Retinal pigment epithelial cell (primary cell): ENCODE measurements at regions not wholly inside any gene's neighbourhood (a gene's known extent, or its start where the extent isn't known, plus 50 kb on each side); places are given as distances from the start of the nearest gene placed in this dataset.

Experiments used
- DNase-seq: peaks from one replicate; pipeline ENCODE4 v3.0.0-alpha.2; 2010; ENCODE audit warnings: low read depth
- H3K4me3 ChIP-seq: 2 replicates; pipeline ENCODE4 v1.5.1; 2011; ENCODE audit warnings: mild to moderate bottlenecking, low read length, control low read depth, moderate library complexity
- TF ChIP-seq, protein P1 (sequence below): conservative IDR thresholded peaks from 2 replicates; pipeline ENCODE4 v1.5.1; 2011; ENCODE audit warnings: low read depth, low read length, control low read depth, inconsistent platforms

DNA sequence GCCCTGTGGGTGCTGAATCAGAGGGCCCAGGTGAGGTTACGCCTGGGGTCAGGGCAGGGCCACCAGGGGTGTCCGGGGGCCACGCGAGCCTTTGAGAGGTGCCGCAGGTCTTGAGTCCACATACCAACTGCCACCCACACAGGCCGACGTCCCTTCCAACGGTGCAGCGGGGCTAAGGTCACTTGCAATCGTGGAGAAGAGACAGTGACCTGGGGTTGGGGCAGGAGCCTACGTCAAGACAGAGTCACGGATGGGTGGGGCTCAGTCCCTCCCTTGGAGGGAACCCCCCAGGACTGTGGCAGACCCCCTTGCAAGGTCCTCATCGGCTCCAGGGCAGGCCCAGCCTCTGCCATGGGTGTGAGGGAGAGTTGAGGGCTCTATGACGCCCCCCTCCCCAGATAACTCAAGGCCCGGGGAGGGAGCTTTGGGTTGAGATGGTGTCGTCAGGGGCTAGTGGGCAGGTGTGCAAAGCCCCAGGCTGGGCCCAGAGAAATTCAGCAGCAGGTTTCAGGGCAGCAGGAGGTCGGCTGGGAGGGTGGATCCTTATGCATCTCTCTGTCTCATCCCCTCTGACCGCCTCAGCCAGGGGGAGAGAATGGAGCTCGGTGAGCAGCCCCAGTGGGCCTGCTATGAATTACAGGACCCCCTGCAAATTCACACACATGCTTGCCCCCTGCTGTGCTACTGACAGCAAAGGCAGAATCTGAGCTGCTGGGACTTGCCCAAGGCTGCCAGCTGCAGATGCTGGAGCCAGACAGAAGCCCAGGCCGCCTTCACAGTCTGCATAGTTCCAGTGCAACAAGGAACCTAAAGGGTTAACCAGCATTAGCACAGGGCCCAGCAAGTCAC lies 60.0 kb downstream of the MYEOV start:
- H3K4me3 ChIP-seq, result no peak overlapping the region
- TF ChIP-seq, protein P1, sequence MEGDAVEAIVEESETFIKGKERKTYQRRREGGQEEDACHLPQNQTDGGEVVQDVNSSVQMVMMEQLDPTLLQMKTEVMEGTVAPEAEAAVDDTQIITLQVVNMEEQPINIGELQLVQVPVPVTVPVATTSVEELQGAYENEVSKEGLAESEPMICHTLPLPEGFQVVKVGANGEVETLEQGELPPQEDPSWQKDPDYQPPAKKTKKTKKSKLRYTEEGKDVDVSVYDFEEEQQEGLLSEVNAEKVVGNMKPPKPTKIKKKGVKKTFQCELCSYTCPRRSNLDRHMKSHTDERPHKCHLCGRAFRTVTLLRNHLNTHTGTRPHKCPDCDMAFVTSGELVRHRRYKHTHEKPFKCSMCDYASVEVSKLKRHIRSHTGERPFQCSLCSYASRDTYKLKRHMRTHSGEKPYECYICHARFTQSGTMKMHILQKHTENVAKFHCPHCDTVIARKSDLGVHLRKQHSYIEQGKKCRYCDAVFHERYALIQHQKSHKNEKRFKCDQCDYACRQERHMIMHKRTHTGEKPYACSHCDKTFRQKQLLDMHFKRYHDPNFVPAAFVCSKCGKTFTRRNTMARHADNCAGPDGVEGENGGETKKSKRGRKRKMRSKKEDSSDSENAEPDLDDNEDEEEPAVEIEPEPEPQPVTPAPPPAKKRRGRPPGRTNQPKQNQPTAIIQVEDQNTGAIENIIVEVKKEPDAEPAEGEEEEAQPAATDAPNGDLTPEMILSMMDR, result no peak
- no peak for DNase-seq

DNA sequence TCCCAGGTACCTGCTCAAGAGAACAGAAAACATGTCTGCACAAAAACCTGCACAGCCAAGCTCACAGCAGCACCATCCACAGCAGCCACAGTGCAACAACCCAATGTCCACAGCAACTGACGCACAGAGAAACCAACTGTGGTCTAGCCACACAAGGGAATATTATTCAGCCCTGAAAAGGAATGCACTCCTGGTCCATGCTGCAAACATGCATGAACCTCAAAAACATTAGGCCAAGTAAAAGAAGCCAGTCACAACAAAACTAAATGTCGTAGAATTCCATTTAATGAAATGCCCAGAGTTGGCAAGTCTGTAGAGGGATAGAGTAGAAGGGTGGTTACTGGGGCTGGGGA lies 60.6 kb downstream of the MYEOV start:
- TF ChIP-seq, protein P1, result no peak
- H3K4me3 ChIP-seq, result no peak overlapping the region
- no peak for DNase-seq

DNA sequence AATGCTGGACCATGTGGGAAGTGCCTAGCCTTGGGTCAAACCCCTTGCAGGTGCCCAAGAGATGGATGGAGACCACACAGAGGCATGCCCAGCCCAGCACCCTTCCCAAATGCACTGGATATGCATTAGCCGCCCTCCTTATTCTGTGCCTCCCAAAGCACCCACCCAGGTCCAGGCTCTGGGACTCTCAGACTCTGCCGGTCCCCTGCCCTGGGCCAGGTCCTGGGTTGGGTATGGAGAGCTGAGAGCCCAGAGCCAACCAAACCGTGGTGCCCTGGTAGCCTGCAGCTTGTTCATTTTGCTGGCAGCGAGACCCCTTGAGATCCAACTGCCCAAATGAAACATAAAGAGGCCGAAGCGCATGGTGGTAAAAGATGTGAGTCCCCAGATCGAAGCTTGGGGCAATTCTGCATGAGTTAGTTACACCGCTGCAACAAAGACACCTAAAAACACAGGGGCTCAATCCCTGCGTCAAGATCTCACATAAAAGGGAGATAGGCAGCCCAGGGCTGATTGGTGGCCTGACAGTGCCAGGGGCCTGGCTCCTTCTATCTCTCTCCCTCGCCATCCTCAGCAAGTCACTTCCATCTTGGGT lies 61.5 kb downstream of the MYEOV start:
- DNase-seq, result no peak
- no peak overlapping the region for H3K4me3 ChIP-seq
- TF ChIP-seq, protein P1, result no peak

DNA sequence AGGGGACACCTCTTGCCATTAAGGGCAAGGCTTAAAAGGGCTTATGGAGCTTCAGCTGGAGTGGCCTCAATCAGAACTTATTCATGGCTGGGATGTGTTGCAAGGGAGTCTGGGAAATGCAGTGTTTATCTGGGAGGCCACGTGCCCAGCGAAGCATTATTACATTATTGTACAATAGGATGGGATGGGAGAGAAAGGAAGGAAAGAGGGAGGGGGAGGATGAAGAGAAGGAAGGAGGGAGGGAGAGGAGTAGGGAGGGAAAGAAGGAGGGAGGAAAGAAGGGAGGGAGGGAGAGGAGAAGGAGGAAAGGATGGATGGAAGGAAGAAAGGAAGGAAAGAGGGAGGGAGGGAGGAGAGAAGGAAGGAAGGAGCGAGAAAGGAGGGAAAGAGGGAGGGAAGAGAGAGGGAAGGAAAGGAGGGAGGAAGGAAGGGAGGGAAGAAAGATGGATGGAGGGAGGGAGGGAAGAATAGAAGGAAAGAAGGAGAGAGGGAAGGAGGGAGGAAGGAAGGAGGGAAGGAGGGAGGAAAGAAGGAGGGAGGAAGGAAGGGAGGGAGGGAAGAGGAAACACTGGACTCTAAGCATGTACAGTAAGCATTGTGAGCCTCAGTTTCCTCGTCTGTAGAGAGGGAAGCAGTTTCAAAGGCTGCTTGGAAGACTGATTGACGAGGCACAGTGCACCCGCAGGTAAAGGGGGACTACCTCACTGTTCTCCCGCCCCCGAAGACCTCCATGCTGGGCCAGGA lies 62.2 kb downstream of the MYEOV start:
- no peak for DNase-seq
- H3K4me3 ChIP-seq, result no peak overlapping the region
- TF ChIP-seq, protein P1, result no peak

DNA sequence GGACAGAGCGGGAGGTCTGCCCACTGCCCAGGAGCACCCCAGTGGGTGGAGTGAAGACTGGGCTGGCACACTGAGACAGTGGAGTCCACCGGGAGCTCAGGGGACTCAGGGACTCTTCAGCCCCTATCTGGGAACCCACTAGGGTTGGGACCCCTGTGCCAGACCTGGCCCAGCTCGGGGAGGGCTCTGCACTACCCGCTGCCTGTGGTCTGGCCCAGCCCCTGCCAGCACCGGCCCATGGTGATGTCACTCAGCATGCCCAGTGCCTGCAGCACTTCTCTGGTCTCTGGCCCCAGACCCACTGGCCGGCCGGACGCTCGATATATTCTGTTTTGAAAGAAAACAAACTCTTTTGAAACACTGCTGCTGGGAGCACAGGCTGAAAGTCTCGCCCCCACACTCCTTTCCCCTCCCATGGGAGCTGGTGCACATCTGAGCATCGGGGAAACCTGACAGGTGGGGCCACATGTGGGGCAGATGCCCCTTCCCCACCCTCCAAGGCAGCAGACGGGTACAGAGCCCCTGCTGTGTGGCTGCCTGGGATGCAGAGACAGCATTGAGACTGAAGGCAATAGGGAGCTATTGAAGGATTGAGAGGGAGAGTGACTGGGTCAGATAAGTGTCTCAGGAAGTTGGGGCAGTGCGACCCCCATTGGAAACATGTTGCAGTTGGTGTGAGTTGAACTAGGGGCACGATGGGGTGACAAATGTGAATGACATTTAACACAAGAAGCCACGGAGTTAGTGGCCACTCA lies 62.9 kb downstream of the MYEOV start:
- TF ChIP-seq, protein P1, result no peak
- no peak for DNase-seq
- no peak overlapping the region for H3K4me3 ChIP-seq

DNA sequence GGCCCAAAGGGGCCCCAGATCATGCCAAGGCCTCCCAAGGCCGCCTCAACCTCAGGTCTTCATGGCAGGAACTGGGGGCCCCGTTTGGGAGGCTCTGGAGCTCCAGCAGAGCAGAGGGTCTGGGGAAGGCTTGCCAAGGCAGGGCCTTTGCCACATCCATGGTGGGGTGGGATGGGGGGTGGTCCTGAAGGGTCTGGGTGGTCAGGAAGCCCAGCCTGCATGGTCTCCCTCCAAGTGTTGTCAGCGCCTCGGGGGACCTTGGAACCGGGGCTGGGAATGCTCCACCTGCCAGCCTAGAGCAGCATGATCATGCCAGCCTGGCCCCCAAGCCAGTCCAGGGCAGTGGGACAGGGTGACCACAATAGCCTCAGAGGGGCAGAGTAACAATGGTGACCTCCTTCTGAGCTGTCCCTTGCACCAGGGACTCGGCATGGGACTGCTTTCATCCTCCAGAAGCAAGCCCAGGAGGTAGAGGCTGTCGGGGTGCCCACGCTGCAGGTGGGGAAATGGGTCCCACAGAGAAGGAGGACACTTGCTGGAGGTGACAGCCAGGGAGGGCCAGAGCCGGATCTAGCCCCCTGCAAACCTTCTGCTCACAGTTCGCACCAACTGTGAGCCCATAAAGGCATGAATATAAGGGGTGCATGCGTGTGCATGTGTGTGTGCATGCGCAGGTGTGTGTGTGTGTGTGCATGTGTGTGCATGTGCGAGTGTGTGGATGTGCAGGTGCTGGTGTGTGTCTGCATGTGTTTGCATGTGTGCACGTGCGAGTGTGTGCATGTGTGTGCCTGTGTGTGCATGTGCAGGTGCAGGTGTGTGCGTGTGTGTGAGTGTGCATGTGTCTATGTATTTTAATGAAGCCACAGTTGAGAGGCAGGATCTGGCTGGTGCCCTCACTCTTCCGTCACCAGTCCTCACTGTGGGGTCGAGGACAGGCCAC lies 63.8 kb downstream of the MYEOV start:
- no peak overlapping the region for H3K4me3 ChIP-seq
- no peak for DNase-seq
- TF ChIP-seq, protein P1, result no peak
